Thoracic aorta (tissue), 2 donors: ENCODE measurements at regions not wholly inside any gene's neighbourhood (a gene's known extent, or its start where the extent isn't known, plus 50 kb on each side); places are given as distances from the start of the nearest gene placed in this dataset.

ENCODE experiments used
- ATAC-seq: fragments of 150-250 bp; one replicate; pipeline ENCODE4 v1.8.0; 2017; ENCODE audit warnings: low read depth; ENCODE audit not compliant: insufficient number of reproducible peaks, low FRiP score
- DNase-seq: peaks from one replicate; pipeline ENCODE4 v3.0.0-alpha.2; 2020; ENCODE audit warnings: low spot score
- H3K27ac ChIP-seq, 2 donors: fragments of 200-600 bp; sonication (generic); 1 replicate in 1 of 2; 2 replicates in 1 of 2; pipeline ENCODE4 v1.5.1; 2016; ENCODE audit warnings: mild to moderate bottlenecking in 2 of 2, moderate library complexity in 2 of 2
- H3K27me3 ChIP-seq: fragments of 200-600 bp; sonication (generic); replicated peaks from 2 replicates; pipeline ENCODE4 v1.6.0; 2016; ENCODE audit warnings: mild to moderate bottlenecking; ENCODE audit not compliant: insufficient read depth
- H3K36me3 ChIP-seq: fragments of 200-600 bp; sonication (generic); one replicate; pipeline ENCODE4 v1.5.1; 2016
- H3K4me1 ChIP-seq, 2 donors: fragments of 200-600 bp; sonication (generic); 1 replicate in 1 of 2; 2 replicates in 1 of 2; pipeline versions ENCODE4 v1.5.1 to v1.6.0; 2016; ENCODE audit warnings: low read depth in 2 of 2, mild to moderate bottlenecking in 1 of 2; ENCODE audit not compliant: control insufficient read depth in 1 of 2
- H3K4me3 ChIP-seq: fragments of 200-600 bp; sonication (generic); 2 replicates; pipeline ENCODE4 v1.5.1; 2016; ENCODE audit warnings: mild to moderate bottlenecking
- H3K9me3 ChIP-seq: fragments of 200-600 bp; sonication (generic); 2 replicates; pipeline ENCODE4 v1.5.1; 2016
- CTCF ChIP-seq: fragments of 200-600 bp; sonication (generic); IDR thresholded peaks from one replicate; pipeline ENCODE4 v1.5.1; 2019; ENCODE audit warnings: antibody characterized with exemption

DNA sequence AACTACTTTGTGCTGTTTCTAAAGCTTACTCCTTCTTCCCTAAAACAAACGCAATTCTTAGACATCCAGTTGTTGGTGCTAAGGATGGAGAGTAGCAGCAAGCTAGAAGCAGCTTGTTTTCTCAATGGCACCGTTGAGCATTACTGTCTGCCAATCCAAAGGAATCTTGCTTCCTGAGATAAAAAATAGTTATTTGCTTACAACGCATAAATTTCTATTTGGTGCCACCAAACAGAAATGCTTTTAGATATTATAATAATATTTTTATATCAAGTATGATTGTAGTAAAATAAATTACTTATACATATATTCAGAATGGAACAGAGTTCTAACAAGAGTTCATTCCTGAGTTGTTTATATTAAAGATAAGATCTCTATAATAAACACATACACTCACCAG, 434.7 kb downstream of the CPS1 start:
- Histone ChIP-seq H3K9me3 (peaks cover 3% of the 10 kb centered on the region), H3K4me3 (peak overlapping the region; percentile 39), H3K4me1 (peaks cover 4 to 10% of the 10 kb centered on the region in 2 donors), H3K27me3 (no peaks in the 10 kb centered on the region), H3K27ac (no peak overlapping the region), H3K36me3 (no peaks in the 10 kb centered on the region)
- no peak for TF ChIP-seq CTCF
- DNase-seq (no peak), ATAC-seq (no peak)

GRCh38 chr2:210994104-210994503, 437.7 kb downstream of the CPS1 start:
- peaks cover 3% of the 10 kb centered on the region for H3K9me3 ChIP-seq
- no peaks in the 10 kb centered on the region for H3K27me3 ChIP-seq
- H3K4me1 ChIP-seq = peaks cover 4 to 22% of the 10 kb centered on the region in 2 donors
- no peak overlapping the region for H3K27ac ChIP-seq
- no peaks in the 10 kb centered on the region for H3K36me3 ChIP-seq
- no peak for DNase-seq
- H3K4me3 ChIP-seq = no peak overlapping the region
- no peak for ATAC-seq
- TF ChIP-seq CTCF = no peak

DNA sequence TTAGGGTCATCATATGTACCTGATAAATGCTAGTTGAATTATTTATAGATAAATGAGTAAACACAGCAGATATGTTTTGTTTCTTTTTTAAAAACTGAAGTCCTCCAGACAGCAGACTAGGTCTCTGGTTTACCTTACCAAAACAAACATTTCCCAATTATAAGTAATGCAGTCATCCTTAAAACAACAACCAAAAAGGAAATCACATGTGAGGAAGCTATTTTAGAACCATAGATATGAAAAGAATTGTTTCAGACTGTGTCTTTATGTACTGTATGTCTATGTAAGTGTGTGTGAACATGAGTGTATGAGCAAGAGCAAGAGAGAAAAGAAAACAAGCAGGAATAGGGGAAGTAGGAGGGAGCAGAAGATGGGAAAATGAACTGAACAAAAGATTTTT, 441.0 kb downstream of the CPS1 start:
- ATAC-seq (no peak), DNase-seq (no peak)
- Histone ChIP-seq H3K4me1 (peaks cover 0 to 15% of the 10 kb centered on the region in 2 donors), H3K36me3 (no peaks in the 10 kb centered on the region), H3K4me3 (no peak overlapping the region), H3K27me3 (no peaks in the 10 kb centered on the region), H3K9me3 (peaks cover 3% of the 10 kb centered on the region), H3K27ac (no peak overlapping the region)
- TF ChIP-seq CTCF = no peak

DNA sequence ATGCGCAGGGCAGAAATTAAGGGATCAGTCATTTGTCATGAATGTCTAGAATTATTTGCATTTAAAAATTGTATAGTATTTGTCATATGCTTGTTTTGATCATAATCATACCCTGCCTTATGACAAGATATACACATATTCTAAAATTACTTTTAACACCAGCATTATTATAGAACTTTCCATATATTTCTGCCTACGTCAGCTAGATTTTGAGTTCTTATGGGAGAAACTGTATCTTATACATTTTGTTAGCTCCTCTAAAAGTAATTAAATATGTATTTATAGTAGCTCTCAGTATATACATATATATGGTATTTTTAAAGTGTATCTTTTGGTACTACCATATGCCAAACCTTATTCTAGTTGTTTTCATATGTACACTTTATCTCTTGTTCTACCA, 441.9 kb downstream of the CPS1 start:
- DNase-seq = no peak

GRCh38 chr2:211014376-211014775, 458.0 kb downstream of the CPS1 start:
- H3K9me3 ChIP-seq = no peaks in the 10 kb centered on the region
- no peak for TF ChIP-seq CTCF
- DNase-seq (no peak), ATAC-seq (no peak)
- H3K36me3 ChIP-seq = no peaks in the 10 kb centered on the region
- H3K27me3 ChIP-seq = no peaks in the 10 kb centered on the region
- no peaks in the 10 kb centered on the region for H3K4me1 ChIP-seq
- H3K27ac ChIP-seq = no peak overlapping the region
- no peak overlapping the region for H3K4me3 ChIP-seq

More for the DNA sequence above, 441.9 kb downstream of the CPS1 start:
- H3K36me3 ChIP-seq = no peaks in the 10 kb centered on the region
- H3K9me3 ChIP-seq = peaks cover 3% of the 10 kb centered on the region
- ATAC-seq = no peak
- no peak for TF ChIP-seq CTCF
- H3K27ac ChIP-seq = no peak overlapping the region
- no peaks in the 10 kb centered on the region for H3K27me3 ChIP-seq
- H3K4me1 ChIP-seq = peaks cover 0 to 12% of the 10 kb centered on the region in 2 donors
- no peak overlapping the region for H3K4me3 ChIP-seq
